GM12878 (cell line): ENCODE measurements at regions not wholly inside any gene's neighbourhood (a gene's known extent, or its start where the extent isn't known, plus 50 kb on each side); places are given as distances from the start of the nearest gene placed in this dataset.

Experiments
- ATAC-seq: fragments of 200-7000 bp; cut with Tn5 transposase; 3 replicates; pipeline ENCODE4 v1.9.1; 2020; ENCODE audit warnings: mild to moderate bottlenecking, moderate library complexity
- BruUV-seq: library from RNA; stranded (reverse); fragments of 400-500 nt; replicated peaks from 2 replicates; lab custom pipeline; 2021; lab: Mats Ljungman, UMichigan
- CTCF ChIA-PET: fragments of 300-600 bp; sonication (Branson Sonifier 250); formaldehyde crosslinking; extraction: SDS; loops from one replicate; lab custom pipeline; 2021; ENCODE audit warnings: inconsistent platforms; lab: Yijun Ruan, JAX
- POLR2A ChIA-PET: fragments of 350-600 bp; formaldehyde crosslinking; extraction: SDS; loops from one replicate; lab custom pipeline; 2021; ENCODE audit warnings: inconsistent platforms; lab: Charles Lee
- RAD21 ChIA-PET: fragments of 300-600 bp; sonication (Branson Sonifier 250); formaldehyde crosslinking; loops from one replicate; lab custom pipeline; 2023; ENCODE audit warnings: antibody characterized with exemption; ENCODE audit not compliant: unreplicated experiment; lab: Charles Lee
- SMC1A ChIA-PET: fragments of 300-600 bp; sonication (Branson Sonifier 250); formaldehyde crosslinking; loops from one replicate; lab custom pipeline; 2023; ENCODE audit not compliant: unreplicated experiment, uncharacterized antibody; lab: Charles Lee
- DNase-seq: peaks from one replicate; pipeline ENCODE4 v3.0.0-alpha.2; 2011; ENCODE audit warnings: low read depth, low spot score
- FAIRE-seq: peaks from 3 replicates; lab custom pipeline; 2011; peaks lifted over from hg19 to GRCh38; lab: Jason Lieb, UNC
- H2AFZ ChIP-seq: 2 replicates; pipeline ENCODE4 v1.6.0; 2011; ENCODE audit warnings: low read depth, low read length, control low read depth; ENCODE audit not compliant: control insufficient read depth
- H3K27ac ChIP-seq: 2 replicates; pipeline ENCODE4 v1.5.1; 2011; ENCODE audit warnings: control low read depth; ENCODE audit not compliant: control insufficient read depth, insufficient read depth
- H3K27me3 ChIP-seq, 2 experiments: replicated peaks in 1 of 2; 2 replicates each; pipeline versions ENCODE4 v1.6.0 to v1.6.1; 2011; ENCODE audit warnings: low read length in 1 of 2; ENCODE audit not compliant: control insufficient read depth in 2 of 2, insufficient read depth in 2 of 2
- H3K36me3 ChIP-seq, 2 experiments: 2 replicates each; pipeline ENCODE4 v1.5.1; 2011; ENCODE audit warnings: low read length in 1 of 2; ENCODE audit not compliant: control insufficient read depth in 2 of 2, insufficient read depth in 2 of 2
- H3K4me1 ChIP-seq: 2 replicates; pipeline ENCODE4 v1.6.1; 2011; ENCODE audit warnings: mild to moderate bottlenecking, low read length, moderate library complexity, mixed read lengths; ENCODE audit not compliant: control insufficient read depth, insufficient read depth
- H3K4me2 ChIP-seq: 2 replicates; pipeline ENCODE4 v1.6.0; 2011; ENCODE audit warnings: control low read depth; ENCODE audit not compliant: control insufficient read depth, insufficient read depth
- H3K4me3 ChIP-seq: fragments of 200-600 bp; sonication (generic); 2 replicates; pipeline ENCODE4 v1.5.1; 2016
- H3K79me2 ChIP-seq: 2 replicates; pipeline ENCODE4 v1.6.0; 2011; ENCODE audit warnings: low read length; ENCODE audit not compliant: control insufficient read depth, insufficient read depth
- H3K9ac ChIP-seq: 2 replicates; pipeline ENCODE4 v1.8.0; 2011; ENCODE audit warnings: low read length, control low read depth, mixed read lengths; ENCODE audit not compliant: control insufficient read depth, insufficient read depth
- H3K9me3 ChIP-seq: replicated peaks from 3 replicates; pipeline ENCODE4 v1.5.1; 2011; ENCODE audit warnings: mild to moderate bottlenecking, low read length; ENCODE audit not compliant: control insufficient read depth, insufficient read depth
- H4K20me1 ChIP-seq: 2 replicates; pipeline ENCODE4 v1.6.0; 2011; ENCODE audit not compliant: control insufficient read depth, insufficient read depth
- BACH1 ChIP-seq: fragments of 450-650 bp; IDR thresholded peaks from 2 replicates; pipeline ENCODE4 v1.6.1; 2017; ENCODE audit warnings: mild to moderate bottlenecking, borderline replicate concordance
- BRCA1 ChIP-seq: IDR thresholded peaks from 2 replicates; pipeline ENCODE4 v1.6.1; 2011; ENCODE audit warnings: low read depth, low read length, improper control_type of control experiment
- DPF2 ChIP-seq: fragments of 450-650 bp; IDR thresholded peaks from 2 replicates; pipeline ENCODE4 v1.6.1; 2017; ENCODE audit warnings: mild to moderate bottlenecking
- E2F4 ChIP-seq: IDR thresholded peaks from 2 replicates; pipeline ENCODE4 v1.6.1; 2012; ENCODE audit warnings: low read depth, low read length, improper control_type of control experiment
- EED ChIP-seq: sonication (generic); IDR thresholded peaks from 2 replicates; pipeline ENCODE4 v1.6.1; 2016; ENCODE audit warnings: antibody characterized with exemption, low read depth
- ETV6 ChIP-seq, 2 experiments: fragments of 450-650 bp in 1 of 2; IDR thresholded peaks in 1 of 2; conservative IDR thresholded peaks in 1 of 2; 2 replicates each; pipeline ENCODE4 v1.6.1; 2014; ENCODE audit warnings: antibody characterized with exemption in 1 of 2, borderline replicate concordance in 1 of 2, low read depth in 1 of 2, mild to moderate bottlenecking in 1 of 2, moderate library complexity in 1 of 2
- IRF4 ChIP-seq: IDR thresholded peaks from 2 replicates; pipeline ENCODE4 v1.6.1; 2011; ENCODE audit warnings: low read depth, low read length
- LARP7 ChIP-seq: fragments of 450-650 bp; IDR thresholded peaks from 2 replicates; pipeline ENCODE4 v1.6.1; 2017; ENCODE audit warnings: mild to moderate bottlenecking
- PAX8 ChIP-seq: fragments of 450-650 bp; IDR thresholded peaks from 2 replicates; pipeline ENCODE4 v1.6.1; 2017; ENCODE audit warnings: mild to moderate bottlenecking, moderate library complexity
- RFX5 ChIP-seq: IDR thresholded peaks from 2 replicates; pipeline ENCODE4 v1.6.1; 2011; ENCODE audit warnings: low read depth, low read length, improper control_type of control experiment
- SMAD1 ChIP-seq: fragments of 450-650 bp; IDR thresholded peaks from 2 replicates; pipeline ENCODE4 v1.6.1; 2018; ENCODE audit warnings: mild to moderate bottlenecking, low read depth; ENCODE audit not compliant: partially characterized antibody
- SUPT20H ChIP-seq: IDR thresholded peaks from 2 replicates; pipeline ENCODE4 v1.6.1; 2011; ENCODE audit warnings: low read depth, mild to moderate bottlenecking, low read length, moderate library complexity, borderline replicate concordance; ENCODE audit not compliant: control insufficient read depth
- ZBTB40 ChIP-seq: fragments of 450-650 bp; IDR thresholded peaks from 2 replicates; pipeline ENCODE4 v1.6.1; 2016; ENCODE audit warnings: mild to moderate bottlenecking, moderate library complexity, borderline replicate concordance
- ZNF622 ChIP-seq: fragments of 450-650 bp; IDR thresholded peaks from 2 replicates; pipeline ENCODE4 v1.6.1; 2017; ENCODE audit warnings: mild to moderate bottlenecking, inconsistent platforms
- WGBS: methylation state at CpG from one replicate; pipeline ENCODE4 v1.1.6; 2016; ENCODE audit warnings: low lambda C conversion rate; ENCODE audit not compliant: insufficient replicate concordance, insufficient coverage; ENCODE audit errors: missing lambda C conversion rate; 5-methylcytosine and 5-hydroxymethylcytosine counted together
- in situ Hi-C: fragments of 300-500 bp; cut with MboI; formaldehyde crosslinking; loops from 9 replicates; pipeline ENCODE4 v1.14.3; 2018; ENCODE audit warnings: mixed read lengths
- intact Hi-C: fragments of 100-400 bp; cut with micrococcal nuclease; formaldehyde crosslinking; loops from one replicate; pipeline ENCODE4 v1.14.2; 2022; ENCODE audit not compliant: unreplicated experiment
- TF ChIP-seq, protein P1 (sequence below): IDR thresholded peaks from 2 replicates; pipeline ENCODE4 v1.6.1; 2012; ENCODE audit warnings: low read depth, low read length, improper control_type of control experiment

DNA sequence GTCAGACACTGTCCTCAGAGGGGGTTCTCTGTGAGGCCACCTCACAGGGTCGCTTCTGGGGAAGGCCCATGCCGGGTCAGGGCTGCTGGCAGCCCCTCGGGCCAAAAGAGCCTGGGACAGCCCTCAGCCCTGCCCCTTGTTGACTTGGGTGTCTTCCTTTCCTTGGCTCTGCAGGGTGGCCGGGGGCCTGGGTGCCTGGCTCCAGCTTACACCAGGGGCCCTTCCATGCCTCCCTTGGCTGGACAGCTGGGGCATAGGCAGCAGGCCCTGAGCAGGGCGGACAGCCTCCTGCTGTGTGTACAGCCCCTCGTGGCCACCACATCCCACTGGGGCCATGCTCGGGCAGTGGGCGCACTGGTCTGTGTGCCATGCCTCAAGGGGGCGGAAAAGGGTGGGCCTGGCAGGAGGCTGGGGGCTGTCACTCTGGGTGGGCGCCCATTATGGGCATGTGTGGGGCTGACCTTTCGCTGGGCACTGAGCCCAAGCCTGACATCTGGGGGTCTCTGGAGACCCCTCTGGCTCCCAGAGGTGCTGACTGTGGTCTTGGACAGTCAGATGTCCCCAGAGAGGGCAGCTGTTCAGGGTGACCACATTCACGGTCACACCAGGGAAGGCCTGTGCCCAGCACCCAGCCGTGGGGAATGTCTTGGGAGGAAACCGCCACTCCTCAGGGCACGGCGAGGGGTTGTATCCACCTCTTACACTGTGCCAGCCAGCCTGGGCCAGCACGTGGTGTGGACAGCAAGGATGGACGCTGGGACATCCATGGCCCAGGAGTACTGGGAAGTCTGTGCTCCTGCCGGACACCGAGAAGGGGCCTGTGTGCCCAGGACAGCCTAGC is 313.3 kb downstream of the TMEM121 start:
- ChIA-PET CTCF (no interaction called here), SMC1A (interaction anchor here (0.7 kb wide), 1 partner anchor 451 kb away, joined by 3 read pairs; no protein-coding TSS in a partner anchor), RAD21 (interaction anchor here (0.6 kb wide), 1 partner anchor 277 kb away, joined by 3 read pairs; no protein-coding TSS in a partner anchor), POLR2A (no interaction called here)
- WGBS: no CpG with 5 or more reads among the region's 20 CpGs
- intact Hi-C loops (loop anchor here (5.0 kb wide), 1 partner anchor 533 kb away; no protein-coding TSS in a partner anchor), in situ Hi-C loops (no loop called here)
- no peaks in the 10 kb centered on the region for H3K79me2 ChIP-seq
- H3K9ac ChIP-seq: no peak overlapping the region
- H2AFZ ChIP-seq: no peak overlapping the region
- no TSS peak for BruUV-seq
- TF ChIP-seq ETV6 (conservative IDR thresholded peaks at IDR 0.05 in 1 of 2, IDR thresholded peaks at IDR 0.05 in 1 of 2; ENCODE audit: borderline replicate concordance in 1 of 2, low read depth in 1 of 2): no peak
- no peak for TF ChIP-seq BRCA1
- TF ChIP-seq IRF4: no peak
- TF ChIP-seq PAX8: no peak
- TF ChIP-seq E2F4: no peak
- TF ChIP-seq ZBTB40: no peak
- no peak for TF ChIP-seq SMAD1
- TF ChIP-seq SUPT20H: no peak
- TF ChIP-seq DPF2: no peak
- no peak for TF ChIP-seq BACH1
- no peak for TF ChIP-seq LARP7
- TF ChIP-seq ZNF622: no peak
- no peak for TF ChIP-seq RFX5
- TF ChIP-seq EED: no peak
- TF ChIP-seq, protein P1, sequence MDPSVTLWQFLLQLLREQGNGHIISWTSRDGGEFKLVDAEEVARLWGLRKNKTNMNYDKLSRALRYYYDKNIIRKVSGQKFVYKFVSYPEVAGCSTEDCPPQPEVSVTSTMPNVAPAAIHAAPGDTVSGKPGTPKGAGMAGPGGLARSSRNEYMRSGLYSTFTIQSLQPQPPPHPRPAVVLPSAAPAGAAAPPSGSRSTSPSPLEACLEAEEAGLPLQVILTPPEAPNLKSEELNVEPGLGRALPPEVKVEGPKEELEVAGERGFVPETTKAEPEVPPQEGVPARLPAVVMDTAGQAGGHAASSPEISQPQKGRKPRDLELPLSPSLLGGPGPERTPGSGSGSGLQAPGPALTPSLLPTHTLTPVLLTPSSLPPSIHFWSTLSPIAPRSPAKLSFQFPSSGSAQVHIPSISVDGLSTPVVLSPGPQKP: no peak
- ATAC-seq (no peak), FAIRE-seq (no peak), DNase-seq (no peak)
- no peaks in the 10 kb centered on the region for H3K4me1 ChIP-seq
- peaks cover 0 to 23% of the 10 kb centered on the region in 2 experiments; a peak in 2 of 4 replicates for H3K36me3 ChIP-seq
- H3K9me3 ChIP-seq: no peaks in the 10 kb centered on the region
- H4K20me1 ChIP-seq: no peaks in the 10 kb centered on the region
- H3K27me3 ChIP-seq: no peaks in the 10 kb centered on the region
- H3K27ac ChIP-seq: no peak overlapping the region
- no peak overlapping the region for H3K4me3 ChIP-seq
- H3K4me2 ChIP-seq: no peak overlapping the region
